Gastrocnemius medialis (tissue), 4 donors: ENCODE measurements at regions not wholly inside any gene's neighbourhood (a gene's known extent, or its start where the extent isn't known, plus 50 kb on each side); places are given as distances from the start of the nearest gene placed in this dataset.

Source experiments
- ATAC-seq, 2 donors: fragments of 150-250 bp; one replicate each; pipeline ENCODE4 v1.9.1; 2016
- DNase-seq, 2 donors: peaks; one replicate each; pipeline ENCODE4 v3.0.0-alpha.2; 2019
- H3K27ac ChIP-seq, 4 donors: fragments of 200-600 bp; sonication (generic); 1 replicate in 1 of 4; 2 replicates in 3 of 4; pipeline ENCODE4 v1.5.1; 2016 to 2018; ENCODE audit warnings: mild to moderate bottlenecking in 2 of 4, moderate library complexity in 1 of 4
- H3K27me3 ChIP-seq, 3 donors: fragments of 200-600 bp; sonication (generic) in 2 of 3; 1 replicate in 1 of 3; 2 replicates in 2 of 3; pipeline versions ENCODE4 v1.5.1 to v1.6.0; 2016 to 2019; ENCODE audit warnings: mild to moderate bottlenecking in 1 of 3, moderate library complexity in 1 of 3
- H3K36me3 ChIP-seq, 2 donors: fragments of 200-600 bp; sonication (generic) in 1 of 2; one replicate each; pipeline ENCODE4 v1.5.1; 2017 to 2018
- H3K4me1 ChIP-seq, 2 donors: fragments of 200-600 bp; sonication (generic) in 1 of 2; one replicate each; pipeline ENCODE4 v1.5.1; 2016 to 2017; ENCODE audit warnings: mild to moderate bottlenecking in 2 of 2
- H3K4me3 ChIP-seq, 4 donors: fragments of 200-600 bp; sonication (generic) in 3 of 4; 1 replicate in 1 of 4; 2 replicates in 3 of 4; pipeline ENCODE4 v1.5.1; 2016 to 2019; ENCODE audit warnings: mild to moderate bottlenecking in 2 of 4
- H3K9me3 ChIP-seq, 3 donors: fragments of 200-600 bp; sonication (generic) in 2 of 3; 1 replicate in 1 of 3; 2 replicates in 2 of 3; pipeline ENCODE4 v1.5.1; 2016 to 2019
- CTCF ChIP-seq, 5 experiments: fragments of 450-650 bp in 3 of 5; fragments of 200-600 bp in 2 of 5; sonication (generic) in 2 of 5; IDR thresholded peaks in 4 of 5; conservative IDR thresholded peaks in 1 of 5; 1 replicate in 4 of 5; 2 replicates in 1 of 5; pipeline ENCODE4 v1.5.1; 2016 to 2019; ENCODE audit warnings: antibody characterized with exemption in 5 of 5, mild to moderate bottlenecking in 3 of 5, moderate library complexity in 3 of 5
- POLR2A ChIP-seq, 2 donors: fragments of 450-650 bp; IDR thresholded peaks; one replicate each; pipeline ENCODE4 v1.6.1; 2017; ENCODE audit warnings: antibody characterized with exemption in 2 of 2, mild to moderate bottlenecking in 2 of 2, moderate library complexity in 2 of 2
- in situ Hi-C, 4 donors: fragments of 200-750 bp; cut with MboI; loops; one replicate each; pipeline versions ENCODE4 v1.15.0 to v1.8.0; 2017; ENCODE audit warnings: low sequenced_read_pairs in 4 of 4
- intact Hi-C: fragments of 100-400 bp; cut with DNase I; formaldehyde crosslinking; loops from one replicate; pipeline ENCODE4 v1.15.1; 2023; ENCODE audit warnings: low total_unique reads

- intact Hi-C loops (no loop called here), in situ Hi-C loops (no loop called here)
- Histone ChIP-seq H3K36me3 (no peaks in the 10 kb centered on the region), H3K27me3 (peaks cover 0 to 4% (median 0%) of the 10 kb centered on the region in 3 donors), H3K4me1 (no peaks in the 10 kb centered on the region), H3K27ac (no peak overlapping the region), H3K4me3 (no peak overlapping the region), H3K9me3 (no peaks in the 10 kb centered on the region)
- ATAC-seq = no peak
- TF ChIP-seq CTCF (IDR thresholded peaks at IDR 0.05 in 4 of 5, conservative IDR thresholded peaks at IDR 0.05 in 1 of 5) (no peak), POLR2A (IDR thresholded peaks at IDR 0.05) (no peak)
- no peak for DNase-seq
These were observed 188.2 kb upstream of the RPL38 start for GRCh38 chr17:74015316-74015715.

- Histone ChIP-seq H3K4me1 (no peaks in the 10 kb centered on the region), H3K27me3 (peaks cover 0 to 4% (median 0%) of the 10 kb centered on the region in 3 donors), H3K36me3 (no peaks in the 10 kb centered on the region), H3K9me3 (no peaks in the 10 kb centered on the region), H3K27ac (no peak overlapping the region), H3K4me3 (no peak overlapping the region)
- in situ Hi-C loops = no loop called here
- TF ChIP-seq CTCF (IDR thresholded peaks at IDR 0.05 in 4 of 5, conservative IDR thresholded peaks at IDR 0.05 in 1 of 5) (no peak), POLR2A (IDR thresholded peaks at IDR 0.05) (no peak)
- ATAC-seq = no peak
- intact Hi-C loops = no loop called here
- no peak for DNase-seq
These were observed 187.5 kb upstream of the RPL38 start for GRCh38 chr17:74015990-74016389.

- no peaks in the 10 kb centered on the region for H3K9me3 ChIP-seq
- ATAC-seq (no peak), DNase-seq (no peak)
- intact Hi-C loops (no loop called here), in situ Hi-C loops (no loop called here)
- TF ChIP-seq POLR2A (IDR thresholded peaks at IDR 0.05) = no peak
- TF ChIP-seq CTCF (IDR thresholded peaks at IDR 0.05 in 4 of 5, conservative IDR thresholded peaks at IDR 0.05 in 1 of 5) = no peak
- no peaks in the 10 kb centered on the region for H3K4me1 ChIP-seq
- no peaks in the 10 kb centered on the region for H3K36me3 ChIP-seq
- no peak overlapping the region for H3K27ac ChIP-seq
- peaks cover 0 to 4% (median 0%) of the 10 kb centered on the region in 3 donors for H3K27me3 ChIP-seq
- H3K4me3 ChIP-seq = no peak overlapping the region
These were observed 187.0 kb upstream of the RPL38 start for GRCh38 chr17:74016461-74016860.

GRCh38 chr17:74017466-74017865 lies 186.0 kb upstream of the RPL38 start:
- Histone ChIP-seq H3K4me1 (no peaks in the 10 kb centered on the region), H3K9me3 (no peaks in the 10 kb centered on the region), H3K4me3 (no peak overlapping the region), H3K27ac (no peak overlapping the region), H3K27me3 (no peaks in the 10 kb centered on the region), H3K36me3 (no peaks in the 10 kb centered on the region)
- in situ Hi-C loops (no loop called here), intact Hi-C loops (no loop called here)
- no peak for TF ChIP-seq CTCF (IDR thresholded peaks at IDR 0.05 in 4 of 5, conservative IDR thresholded peaks at IDR 0.05 in 1 of 5)
- TF ChIP-seq POLR2A (IDR thresholded peaks at IDR 0.05) = no peak
- DNase-seq (no peak), ATAC-seq (no peak)

GRCh38 chr17:74018115-74018514 lies 185.4 kb upstream of the RPL38 start:
- no peaks in the 10 kb centered on the region for H3K4me1 ChIP-seq
- H3K27me3 ChIP-seq = no peaks in the 10 kb centered on the region
- DNase-seq (no peak), ATAC-seq (no peak)
- intact Hi-C loops (no loop called here), in situ Hi-C loops (no loop called here)
- H3K27ac ChIP-seq = no peak overlapping the region
- no peaks in the 10 kb centered on the region for H3K36me3 ChIP-seq
- no peak for TF ChIP-seq CTCF (IDR thresholded peaks at IDR 0.05 in 4 of 5, conservative IDR thresholded peaks at IDR 0.05 in 1 of 5)
- no peak for TF ChIP-seq POLR2A (IDR thresholded peaks at IDR 0.05)
- no peaks in the 10 kb centered on the region for H3K9me3 ChIP-seq
- H3K4me3 ChIP-seq = no peak overlapping the region
